ENCODE measurements at regions not wholly inside any gene's neighbourhood (a gene's known extent, or its start where the extent isn't known, plus 50 kb on each side); places are given as distances from the start of the nearest gene placed in this dataset.

DNA sequence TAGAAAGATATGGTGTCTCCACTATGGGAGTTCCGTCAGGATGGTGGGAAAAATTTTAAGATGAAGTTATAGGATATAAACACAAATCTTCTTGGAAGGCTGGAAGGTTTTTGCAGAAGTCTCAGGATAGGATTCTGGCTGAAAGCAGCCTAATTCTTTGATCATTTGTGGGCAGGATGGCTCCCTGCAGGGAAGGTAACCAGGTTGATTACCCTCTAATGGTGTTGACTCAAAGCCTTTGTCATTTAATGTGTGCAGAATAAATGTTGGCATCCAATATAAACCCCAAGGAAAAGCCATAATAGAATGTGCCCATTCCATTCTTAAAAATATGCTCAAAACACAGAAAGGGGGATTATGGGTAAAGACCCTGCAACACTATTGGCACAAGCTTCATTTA lies 204.3 kb downstream of the EPM2A start:
- no peak for TF ChIP-seq CTCF (IDR thresholded peaks at IDR 0.05; ENCODE audit: low read depth, low read length)
- DNase-seq (ENCODE audit: extremely low read depth, low read depth) = no peak

DNA sequence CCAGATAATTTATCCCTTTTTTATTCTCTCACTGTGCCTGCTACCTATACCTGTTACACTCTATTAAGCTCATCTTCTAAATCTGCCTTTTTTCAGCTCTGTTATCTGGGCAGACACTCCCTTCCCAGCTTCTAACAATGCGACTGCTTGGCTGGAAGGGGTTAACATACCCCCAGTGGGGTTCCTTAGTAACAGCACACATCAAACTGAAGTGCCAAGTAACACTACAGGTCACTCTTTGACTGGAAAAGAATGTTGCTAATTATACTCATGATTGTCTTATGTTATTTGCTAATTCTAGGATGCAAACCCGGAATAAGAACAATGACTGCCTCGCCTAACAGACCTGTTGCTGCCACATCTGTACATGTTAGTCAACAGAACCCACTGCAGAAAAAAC lies 203.5 kb downstream of the EPM2A start:
- no peak for DNase-seq (ENCODE audit: extremely low read depth, low read depth)

GRCh38 chr6:145532361-145532760 lies 203.0 kb downstream of the EPM2A start:
- TF ChIP-seq CTCF (IDR thresholded peaks at IDR 0.05; ENCODE audit: low read depth, low read length) = no peak
- no peak for DNase-seq (ENCODE audit: extremely low read depth, low read depth)

More for the DNA sequence above, 203.5 kb downstream of the EPM2A start:
- no peak for TF ChIP-seq CTCF (IDR thresholded peaks at IDR 0.05; ENCODE audit: low read depth, low read length)

DNA sequence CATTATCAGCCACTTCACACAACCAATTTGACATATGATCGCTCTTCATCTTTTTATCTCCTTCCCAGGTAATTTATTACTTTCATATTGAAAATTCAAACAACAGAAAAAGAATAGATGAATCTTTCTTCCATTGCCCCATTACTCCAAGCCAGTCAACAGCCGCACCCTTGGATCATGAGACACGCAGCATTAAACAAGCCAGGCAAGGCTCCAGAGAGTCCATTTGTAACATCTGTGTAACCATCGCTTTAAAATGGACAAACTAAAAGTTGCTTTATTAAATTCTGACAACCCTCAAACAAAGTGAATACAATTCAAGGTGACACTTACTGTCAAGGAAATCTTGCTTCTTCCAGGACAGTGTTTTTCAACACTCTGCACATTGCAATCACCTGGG lies 200.3 kb downstream of the EPM2A start:
- no peak for DNase-seq (ENCODE audit: extremely low read depth, low read depth)
- TF ChIP-seq CTCF (IDR thresholded peaks at IDR 0.05; ENCODE audit: low read depth, low read length) = no peak

DNA sequence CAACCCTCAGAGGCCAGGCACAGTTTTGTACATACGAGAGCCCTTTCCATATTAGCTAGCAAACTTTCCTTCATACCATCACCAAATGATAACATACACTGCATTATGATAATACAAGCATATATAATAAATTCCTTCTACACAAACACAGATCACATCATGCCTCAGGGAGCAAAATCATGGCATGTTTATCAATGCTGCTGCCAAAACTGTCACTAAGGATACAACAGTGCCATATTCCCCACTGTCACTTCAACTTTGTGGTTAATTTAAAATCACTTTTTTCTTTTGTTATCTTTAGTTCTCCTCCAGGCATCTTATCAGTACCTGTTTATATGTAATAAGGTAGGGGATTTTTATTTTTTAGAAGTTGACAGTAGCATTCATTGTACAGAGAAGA lies 196.3 kb downstream of the EPM2A start:
- no peak for DNase-seq (ENCODE audit: extremely low read depth, low read depth)
- TF ChIP-seq CTCF (IDR thresholded peaks at IDR 0.05; ENCODE audit: low read depth, low read length) = no peak

DNA sequence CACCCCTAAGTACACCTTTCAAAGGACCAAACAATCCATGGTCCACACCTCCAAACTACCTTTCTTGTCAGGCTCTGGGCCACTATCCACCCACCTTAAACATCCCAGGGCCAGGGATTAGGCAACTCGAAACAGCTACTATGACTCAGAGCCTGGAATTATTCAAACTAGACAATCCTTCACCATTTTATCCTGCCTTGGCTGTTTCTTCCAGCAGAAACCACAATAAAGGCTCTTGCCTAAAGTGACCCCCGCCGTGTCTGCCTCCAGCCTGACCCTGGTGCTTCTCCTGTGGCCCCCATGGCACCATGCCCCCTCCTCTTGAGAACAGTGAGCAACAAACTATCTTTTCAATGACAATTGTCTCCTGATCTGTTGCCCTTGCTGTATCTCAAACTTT lies 195.5 kb downstream of the EPM2A start:
- no peak for DNase-seq (ENCODE audit: extremely low read depth, low read depth)
- TF ChIP-seq CTCF (IDR thresholded peaks at IDR 0.05; ENCODE audit: low read depth, low read length) = no peak

- TF ChIP-seq CTCF (IDR thresholded peaks at IDR 0.05; ENCODE audit: low read depth, low read length) = no peak
- DNase-seq (ENCODE audit: extremely low read depth, low read depth) = no peak
Observed at GRCh38 chr6:145540741-145541140, 194.6 kb downstream of the EPM2A start.

Data from AG09319 (cell line).